ENCODE measurements at regions not wholly inside any gene's neighbourhood (a gene's known extent, or its start where the extent isn't known, plus 50 kb on each side); places are given as distances from the start of the nearest gene placed in this dataset.

DNA sequence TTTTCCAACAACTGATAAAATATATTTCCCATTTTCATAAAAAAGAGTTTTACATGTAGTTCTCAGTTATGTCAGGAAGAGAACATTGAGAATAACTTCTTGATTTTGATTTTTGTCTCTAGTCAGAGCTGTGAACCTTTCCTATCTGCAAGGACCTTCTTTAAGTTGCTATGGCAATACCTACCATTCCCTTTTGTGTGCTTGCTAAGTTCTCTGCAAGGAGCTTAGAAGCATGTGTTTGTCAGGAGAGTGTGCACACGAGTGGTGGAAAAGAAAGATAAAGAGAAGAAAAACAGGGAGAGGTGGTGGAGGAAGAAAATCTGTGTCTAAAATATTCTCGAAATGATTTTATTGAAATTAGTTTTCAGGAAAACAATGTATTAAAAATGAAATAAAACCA lies 140.3 kb upstream of the SLC8A1 start:
- 24 to 42% (median 30%) methylated on average over 2 of the region's 2 CpGs for WGBS, 3 donors
- no peak for TF ChIP-seq POLR2A (IDR thresholded peaks at IDR 0.05)
- TF ChIP-seq EP300 (IDR thresholded peaks at IDR 0.05), result no peak
- TF ChIP-seq, protein P1, sequence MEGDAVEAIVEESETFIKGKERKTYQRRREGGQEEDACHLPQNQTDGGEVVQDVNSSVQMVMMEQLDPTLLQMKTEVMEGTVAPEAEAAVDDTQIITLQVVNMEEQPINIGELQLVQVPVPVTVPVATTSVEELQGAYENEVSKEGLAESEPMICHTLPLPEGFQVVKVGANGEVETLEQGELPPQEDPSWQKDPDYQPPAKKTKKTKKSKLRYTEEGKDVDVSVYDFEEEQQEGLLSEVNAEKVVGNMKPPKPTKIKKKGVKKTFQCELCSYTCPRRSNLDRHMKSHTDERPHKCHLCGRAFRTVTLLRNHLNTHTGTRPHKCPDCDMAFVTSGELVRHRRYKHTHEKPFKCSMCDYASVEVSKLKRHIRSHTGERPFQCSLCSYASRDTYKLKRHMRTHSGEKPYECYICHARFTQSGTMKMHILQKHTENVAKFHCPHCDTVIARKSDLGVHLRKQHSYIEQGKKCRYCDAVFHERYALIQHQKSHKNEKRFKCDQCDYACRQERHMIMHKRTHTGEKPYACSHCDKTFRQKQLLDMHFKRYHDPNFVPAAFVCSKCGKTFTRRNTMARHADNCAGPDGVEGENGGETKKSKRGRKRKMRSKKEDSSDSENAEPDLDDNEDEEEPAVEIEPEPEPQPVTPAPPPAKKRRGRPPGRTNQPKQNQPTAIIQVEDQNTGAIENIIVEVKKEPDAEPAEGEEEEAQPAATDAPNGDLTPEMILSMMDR (IDR thresholded peaks at IDR 0.05), result no peak
- no peak overlapping the region for H3K27ac ChIP-seq
- intact Hi-C loops (cut with DNase I), result loop anchor here in 1 of 4 donors (2.0 kb wide), 1 partner anchor 15 kb away; no protein-coding TSS in a partner anchor
- DNase-seq, result no peak
- H3K4me1 ChIP-seq (ENCODE audit: insufficient read depth), result no peaks in the 10 kb centered on the region
- no peaks in the 10 kb centered on the region for H3K27me3 ChIP-seq
- H3K36me3 ChIP-seq, result no peaks in the 10 kb centered on the region
- H3K9me3 ChIP-seq, result no peaks in the 10 kb centered on the region
- H3K4me3 ChIP-seq, result no peak overlapping the region

DNA sequence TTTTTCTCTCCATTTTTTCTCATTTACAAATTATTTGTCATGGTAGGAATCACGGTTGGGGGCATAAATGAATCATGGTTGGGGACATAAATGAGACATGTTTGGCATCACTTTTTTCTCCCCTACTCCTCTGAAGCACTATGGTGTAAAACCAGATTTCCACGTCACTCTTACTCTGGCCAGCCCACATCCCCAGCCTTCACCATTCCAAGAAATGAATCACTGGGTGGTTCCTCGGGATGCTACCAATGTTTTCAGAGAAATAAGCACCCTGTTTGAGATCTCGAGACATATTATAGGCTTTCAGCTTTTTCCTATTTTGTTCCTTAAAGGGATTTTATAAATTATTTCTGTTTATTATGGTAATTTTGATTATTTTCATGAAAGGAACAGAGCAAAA lies 155.0 kb upstream of the SLC8A1 start:
- DNase-seq, result no peak
- intact Hi-C loops (cut with DNase I), result no loop called here
- no peaks in the 10 kb centered on the region for H3K4me1 ChIP-seq (ENCODE audit: insufficient read depth)
- H3K27ac ChIP-seq, result no peak overlapping the region
- no peaks in the 10 kb centered on the region for H3K9me3 ChIP-seq
- TF ChIP-seq, protein P1 (IDR thresholded peaks at IDR 0.05), result no peak
- TF ChIP-seq EP300 (IDR thresholded peaks at IDR 0.05) (no peak), POLR2A (IDR thresholded peaks at IDR 0.05) (no peak)
- H3K36me3 ChIP-seq, result no peaks in the 10 kb centered on the region
- 88 to 93% (median 92%) methylated on average over 4 of the region's 4 CpGs for WGBS, 3 donors
- H3K27me3 ChIP-seq, result no peaks in the 10 kb centered on the region
- H3K4me3 ChIP-seq, result no peak overlapping the region

DNA sequence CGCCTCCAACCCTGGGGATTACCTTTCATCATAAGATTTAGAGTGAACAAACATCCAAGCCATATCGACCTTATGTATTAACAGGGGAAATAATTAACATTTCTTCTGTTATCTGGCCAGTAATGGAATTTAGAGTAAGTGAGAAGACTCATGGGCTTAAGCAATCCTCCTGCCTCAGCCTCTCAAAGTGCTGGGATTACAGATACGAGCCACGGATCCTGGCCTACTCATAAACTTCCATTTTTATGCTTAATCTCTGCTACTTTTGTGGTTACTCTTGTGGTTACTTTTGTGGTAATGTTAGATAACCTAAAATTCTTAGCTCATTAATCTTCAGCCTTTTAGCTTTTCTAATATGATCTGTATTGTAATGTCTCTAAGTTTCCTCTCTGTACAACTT lies 159.3 kb upstream of the SLC8A1 start:
- intact Hi-C loops (cut with DNase I), result no loop called here
- Histone ChIP-seq H3K4me1 (ENCODE audit: insufficient read depth) (no peaks in the 10 kb centered on the region), H3K36me3 (no peaks in the 10 kb centered on the region), H3K27me3 (no peaks in the 10 kb centered on the region), H3K4me3 (no peak overlapping the region), H3K9me3 (no peaks in the 10 kb centered on the region), H3K27ac (no peak overlapping the region)
- no peak for TF ChIP-seq EP300 (IDR thresholded peaks at IDR 0.05)
- TF ChIP-seq, protein P1 (IDR thresholded peaks at IDR 0.05), result no peak
- DNase-seq, result no peak
- WGBS, 3 donors, result 63 to 76% (median 76%) methylated on average over 4 of the region's 4 CpGs

DNA sequence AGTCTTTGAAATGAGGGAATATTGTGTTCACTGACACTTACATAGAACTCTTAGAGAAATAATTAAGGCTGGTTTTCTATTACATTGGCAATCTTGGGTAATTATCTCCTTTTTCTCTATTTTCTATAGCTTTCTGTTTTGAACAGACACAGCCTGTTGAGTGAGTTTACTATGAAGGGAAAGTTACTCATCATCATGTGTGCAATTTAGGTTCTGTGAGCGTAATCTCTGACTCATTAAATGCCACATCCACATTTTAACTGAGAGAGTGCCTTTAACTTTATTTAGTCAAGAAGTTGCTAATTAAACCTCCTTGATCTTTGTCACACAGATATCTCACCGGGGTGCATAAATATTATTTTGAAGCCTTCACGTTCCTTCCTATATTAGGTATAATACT lies 174.0 kb upstream of the SLC8A1 start:
- intact Hi-C loops (cut with DNase I), result no loop called here
- Histone ChIP-seq H3K9me3 (no peaks in the 10 kb centered on the region), H3K4me3 (no peak overlapping the region), H3K27ac (no peak overlapping the region), H3K4me1 (ENCODE audit: insufficient read depth) (no peaks in the 10 kb centered on the region), H3K36me3 (no peaks in the 10 kb centered on the region), H3K27me3 (no peaks in the 10 kb centered on the region)
- 87 to 89% (median 89%) methylated on average over 3 of the region's 3 CpGs for whole genome bisulfite sequencing, 3 donors
- TF ChIP-seq, protein P1 (IDR thresholded peaks at IDR 0.05), result no peak
- TF ChIP-seq POLR2A (IDR thresholded peaks at IDR 0.05), result no peak
- TF ChIP-seq EP300 (IDR thresholded peaks at IDR 0.05), result no peak
- no peak for DNase-seq

DNA sequence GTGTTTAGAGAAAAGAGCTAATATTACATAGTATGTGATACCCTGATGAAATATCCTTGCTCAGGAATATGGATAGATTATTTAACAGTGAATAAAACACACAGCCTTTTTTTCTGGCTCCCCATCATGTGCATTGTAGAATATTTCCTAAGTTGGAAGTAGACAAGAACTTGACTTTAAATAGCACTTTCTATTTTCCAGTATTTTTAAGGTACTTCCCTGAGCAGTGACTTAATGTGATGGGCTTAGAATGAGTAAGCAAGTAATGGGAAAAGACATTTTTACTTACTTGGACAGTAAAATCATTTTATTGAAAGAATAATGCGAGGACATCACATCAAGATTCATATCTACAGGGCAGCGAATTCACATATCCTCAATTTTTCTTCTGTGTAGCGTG lies 176.7 kb upstream of the SLC8A1 start:
- Histone ChIP-seq H3K9me3 (no peaks in the 10 kb centered on the region), H3K27me3 (no peaks in the 10 kb centered on the region), H3K4me3 (no peak overlapping the region), H3K27ac (no peak overlapping the region), H3K4me1 (ENCODE audit: insufficient read depth) (no peaks in the 10 kb centered on the region), H3K36me3 (no peaks in the 10 kb centered on the region)
- WGBS, 3 donors, result 63 to 66% (median 64%) methylated on average over 3 of the region's 3 CpGs
- intact Hi-C loops (cut with DNase I), result no loop called here
- DNase-seq, result no peak
- TF ChIP-seq, protein P1 (IDR thresholded peaks at IDR 0.05), result no peak
- no peak for TF ChIP-seq POLR2A (IDR thresholded peaks at IDR 0.05)
- no peak for TF ChIP-seq EP300 (IDR thresholded peaks at IDR 0.05)
